ENCODE measurements at regions not wholly inside any gene's neighbourhood (a gene's known extent, or its start where the extent isn't known, plus 50 kb on each side); places are given as distances from the start of the nearest gene placed in this dataset.
"Not testable (repeated sequence)": the region's sequence is repeated elsewhere in the genome, so short reads cannot be mapped to it uniquely, and the experiment has no call there.

GRCh38 chr3:94615275-94616065 lies 552.6 kb downstream of the NSUN3 start:
- no peak for DNase-seq

- DNase-seq: no peak
Measured at GRCh38 chr3:94616833-94617232, 554.0 kb downstream of the NSUN3 start.

GRCh38 chr3:94617312-94617711 lies 554.5 kb downstream of the NSUN3 start:
- DNase-seq: no peak

GRCh38 chr3:94619643-94620042 lies 556.8 kb downstream of the NSUN3 start:
- DNase-seq: no peak

GRCh38 chr3:94626573-94626972 lies 563.7 kb downstream of the NSUN3 start:
- no peak for DNase-seq

GRCh38 chr3:94627689-94628088 lies 564.8 kb downstream of the NSUN3 start:
- DNase-seq: no peak

- DNase-seq: no peak
Measured at GRCh38 chr3:94643400-94643799, 580.5 kb downstream of the NSUN3 start.

- no peak for DNase-seq
Measured at GRCh38 chr3:94645790-94646189, 582.9 kb downstream of the NSUN3 start.

GRCh38 chr3:94647131-94647530 lies 584.3 kb downstream of the NSUN3 start:
- no peak for DNase-seq

- DNase-seq: not testable (repeated sequence)
Measured at GRCh38 chr3:94648270-94649180, 585.7 kb downstream of the NSUN3 start.

GRCh38 chr3:94654096-94654495 lies 591.2 kb downstream of the NSUN3 start:
- DNase-seq: no peak

GRCh38 chr3:94665922-94666321 lies 603.1 kb downstream of the NSUN3 start:
- DNase-seq: no peak

GRCh38 chr3:94671078-94671477 lies 608.2 kb downstream of the NSUN3 start:
- no peak for DNase-seq

GRCh38 chr3:94673876-94674275 lies 611.0 kb downstream of the NSUN3 start:
- no peak for DNase-seq

GRCh38 chr3:94686208-94686607 lies 623.3 kb downstream of the NSUN3 start:
- no peak for DNase-seq

- DNase-seq: no peak
Measured at GRCh38 chr3:94693997-94694640, 631.3 kb downstream of the NSUN3 start.

- DNase-seq: no peak
Measured at GRCh38 chr3:94694894-94695293, 632.0 kb downstream of the NSUN3 start.

GRCh38 chr3:94704467-94704866 lies 641.6 kb downstream of the NSUN3 start:
- no peak for DNase-seq

GRCh38 chr3:94709249-94709902 lies 646.5 kb downstream of the NSUN3 start:
- no peak for DNase-seq

GRCh38 chr3:94714194-94714593 lies 651.3 kb downstream of the NSUN3 start:
- no peak for DNase-seq

- DNase-seq: no peak
Measured at GRCh38 chr3:94716326-94717018, 653.6 kb downstream of the NSUN3 start.

GRCh38 chr3:94734206-94734605 lies 671.3 kb downstream of the NSUN3 start:
- DNase-seq: no peak
